ELR (cell line): ENCODE measurements at regions not wholly inside any gene's neighbourhood (a gene's known extent, or its start where the extent isn't known, plus 50 kb on each side); places are given as distances from the start of the nearest gene placed in this dataset.
"Not testable (repeated sequence)": the region's sequence is repeated elsewhere in the genome, so short reads cannot be mapped to it uniquely, and the experiment has no call there.

Experiments used
- DNase-seq: peaks from one replicate; pipeline ENCODE4 v3.0.0-alpha.2; 2015; ENCODE audit warnings: low read depth

GRCh38 chr7:156006876-156007275 is 194.6 kb upstream of the SHH start:
- not testable (repeated sequence) for DNase-seq

DNA sequence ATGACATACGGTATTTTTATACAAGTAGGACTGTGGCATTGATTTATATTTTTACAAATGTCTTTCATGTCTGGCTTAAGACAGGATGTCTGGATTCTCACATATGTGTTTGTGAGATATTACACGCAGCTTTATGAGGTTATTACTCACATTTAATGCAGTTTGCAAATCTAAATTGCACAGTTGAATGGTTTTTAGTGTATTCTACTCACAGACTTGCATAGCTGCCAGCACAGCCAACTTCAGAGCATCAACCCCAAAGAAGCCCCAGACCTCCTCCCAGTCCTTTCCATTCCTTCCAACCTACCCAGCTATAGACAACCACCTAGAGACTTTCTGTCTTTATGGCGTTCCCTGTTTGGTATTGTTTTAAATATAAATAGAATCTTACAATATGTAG is 193.8 kb upstream of the SHH start:
- DNase-seq, result no peak

- DNase-seq, result no peak
These were observed 193.0 kb upstream of the SHH start for GRCh38 chr7:156005202-156005691.

DNA sequence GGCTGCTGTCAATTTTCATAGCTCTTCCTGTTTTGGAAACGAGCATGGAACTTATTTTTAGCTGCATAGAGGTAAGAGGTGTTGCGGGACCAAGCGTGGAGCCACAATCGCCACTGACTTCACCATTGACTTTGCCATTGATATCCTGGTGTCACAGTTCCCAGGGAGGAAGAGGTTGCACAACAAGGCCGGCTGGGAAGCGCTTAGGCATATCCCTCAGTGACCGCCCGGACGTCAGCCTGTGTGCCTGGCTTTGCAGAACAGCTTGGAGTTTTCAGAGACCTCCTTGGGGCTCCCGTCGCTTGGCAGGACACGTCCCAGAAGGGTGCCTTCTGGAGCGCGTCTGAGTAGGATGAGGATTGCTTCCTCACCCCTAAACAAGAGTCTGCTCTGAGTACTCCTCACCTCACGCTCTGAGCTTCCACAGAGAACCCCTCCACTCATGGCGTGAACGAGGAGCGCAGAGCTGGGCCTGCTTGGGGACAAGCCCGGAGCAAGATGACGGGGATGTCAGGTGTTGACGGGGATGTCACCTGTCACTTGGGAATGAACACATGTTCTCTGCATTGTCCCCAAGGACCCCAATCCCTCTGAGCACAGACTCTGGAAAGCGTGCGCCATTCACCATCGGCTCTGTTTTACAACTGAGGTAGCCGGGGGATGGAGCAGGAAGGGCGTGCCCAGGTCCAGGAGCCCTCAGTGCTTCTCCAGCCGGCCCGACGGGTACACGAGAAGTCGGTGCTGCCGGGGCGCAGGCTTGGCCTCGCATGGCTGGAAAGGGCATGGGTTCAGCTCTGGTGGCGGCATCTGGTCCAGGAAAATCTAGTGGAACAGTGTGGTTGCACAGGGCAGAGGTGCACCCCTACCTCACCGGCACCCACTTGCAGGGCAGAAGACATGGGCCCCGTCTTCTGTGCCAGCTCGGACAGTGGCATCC is 192.3 kb upstream of the SHH start:
- no peak for DNase-seq

GRCh38 chr7:156003220-156004162 is 191.2 kb upstream of the SHH start:
- no peak for DNase-seq

- no peak for DNase-seq
These were observed 190.3 kb upstream of the SHH start for GRCh38 chr7:156002362-156003066.

DNA sequence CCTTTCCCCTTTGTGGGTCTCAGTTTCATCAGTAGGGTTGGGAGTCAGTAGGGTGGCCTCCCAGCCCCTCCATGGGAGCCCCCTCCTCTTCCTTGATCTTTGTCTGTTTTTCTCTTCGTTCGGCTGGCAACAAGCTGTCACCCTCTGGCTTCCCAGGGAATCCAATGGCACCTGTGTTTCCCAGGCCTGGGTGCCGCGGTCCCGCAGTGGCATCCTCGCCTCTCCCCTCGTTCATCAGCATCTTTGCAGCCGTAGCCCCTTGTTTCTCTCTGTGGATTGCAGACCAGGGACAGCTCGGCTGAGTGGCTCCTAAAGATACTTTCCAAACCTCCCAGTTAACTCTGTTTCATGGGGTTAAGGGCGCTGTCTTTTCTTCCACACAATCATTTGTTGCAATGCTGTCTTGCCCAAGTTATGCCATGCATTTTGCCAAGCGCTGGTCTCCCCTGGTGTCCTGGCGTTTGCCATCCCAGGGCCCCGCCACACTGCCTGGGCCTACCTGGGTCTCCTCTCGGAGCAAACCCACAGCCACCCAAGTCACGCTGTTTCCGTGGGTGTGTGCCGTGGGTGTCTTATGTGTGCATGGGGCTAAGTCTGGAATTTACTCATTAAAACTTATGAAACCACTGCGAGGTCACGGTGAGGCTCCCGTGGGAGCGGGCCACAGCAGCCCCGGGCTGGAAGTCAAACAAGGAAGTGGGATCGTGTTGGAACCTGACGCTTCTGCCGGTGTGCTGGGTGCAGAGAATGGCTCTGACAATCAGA is 189.4 kb upstream of the SHH start:
- DNase-seq, result no peak

DNA sequence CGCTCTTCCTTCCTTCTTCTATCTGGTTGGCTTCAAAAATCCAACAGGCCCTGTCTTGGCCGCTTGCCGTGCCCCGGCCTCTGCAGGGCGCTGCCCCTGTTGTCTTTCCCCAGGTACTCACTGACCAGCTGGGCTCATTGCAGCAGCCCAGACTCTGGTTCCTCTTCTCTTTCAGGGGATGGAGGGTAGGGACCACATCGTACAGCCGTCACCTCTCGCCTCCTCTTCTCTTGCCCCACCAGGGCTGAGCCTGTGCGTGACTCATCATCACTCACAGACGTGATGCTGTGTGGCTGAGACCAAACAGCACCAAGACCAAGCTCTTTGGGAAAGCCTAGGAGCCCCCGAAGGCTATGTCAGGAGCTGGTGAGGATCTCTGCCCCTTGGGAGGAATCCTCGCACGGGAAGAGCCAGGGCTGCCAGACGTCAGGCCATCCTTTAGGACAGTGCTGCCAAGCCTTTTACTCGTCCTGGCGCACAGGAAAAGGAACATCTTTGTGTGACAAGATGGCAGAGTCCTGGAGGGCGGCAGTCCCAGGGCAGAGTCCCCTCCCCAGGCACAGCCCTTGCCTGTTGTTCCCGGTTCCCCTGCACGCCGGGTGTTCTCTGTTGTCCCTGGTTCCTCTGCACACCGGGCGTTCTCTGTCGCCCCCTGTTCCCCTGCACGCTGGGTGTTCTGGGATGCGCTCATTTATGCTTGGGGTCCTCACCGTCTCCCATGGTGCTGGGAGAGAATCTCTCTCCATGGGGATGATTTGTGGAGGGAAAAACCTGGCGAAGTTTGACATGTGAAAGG is 188.5 kb upstream of the SHH start:
- no peak for DNase-seq

DNA sequence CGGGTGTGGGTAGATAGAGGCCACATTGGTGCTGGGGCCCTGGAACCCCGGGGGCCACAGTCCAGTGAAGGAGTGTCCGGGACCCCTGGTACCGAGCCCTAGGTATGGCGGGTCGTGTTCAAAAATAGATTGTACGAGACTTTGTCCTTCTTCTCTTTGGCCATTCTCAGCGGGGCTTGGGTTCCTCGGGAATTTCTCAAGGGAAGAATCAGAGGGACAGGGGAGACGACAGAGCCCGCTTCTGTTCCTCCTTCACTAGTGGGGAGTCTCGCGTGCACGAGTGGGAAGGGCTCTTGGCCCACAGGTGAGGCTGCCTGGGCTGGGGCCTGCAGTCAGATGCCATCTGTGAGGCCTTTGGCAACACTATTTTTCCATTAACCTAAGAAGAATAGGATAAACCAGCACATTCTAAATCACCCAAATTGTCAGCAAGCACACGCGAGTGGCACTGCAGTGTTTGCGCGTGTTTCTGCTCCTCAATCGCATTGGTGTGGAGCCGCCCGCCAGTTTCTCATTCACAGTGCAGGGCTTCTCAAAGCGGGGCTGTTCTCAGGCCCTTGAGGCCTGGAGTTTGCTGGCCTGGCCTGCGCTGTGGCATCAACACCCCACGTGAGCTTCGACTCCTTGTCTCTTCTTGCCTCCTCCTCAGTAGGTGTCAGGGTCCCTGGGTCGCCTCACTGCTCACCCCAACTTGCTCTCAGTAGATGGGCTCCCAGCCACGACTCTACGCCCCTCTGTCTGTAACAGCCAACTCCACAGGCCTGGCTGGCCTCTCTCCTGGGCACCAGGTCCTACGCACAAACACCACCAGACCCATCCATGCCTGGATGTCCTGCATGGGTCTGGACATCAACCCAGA is 187.6 kb upstream of the SHH start:
- DNase-seq, result no peak

DNA sequence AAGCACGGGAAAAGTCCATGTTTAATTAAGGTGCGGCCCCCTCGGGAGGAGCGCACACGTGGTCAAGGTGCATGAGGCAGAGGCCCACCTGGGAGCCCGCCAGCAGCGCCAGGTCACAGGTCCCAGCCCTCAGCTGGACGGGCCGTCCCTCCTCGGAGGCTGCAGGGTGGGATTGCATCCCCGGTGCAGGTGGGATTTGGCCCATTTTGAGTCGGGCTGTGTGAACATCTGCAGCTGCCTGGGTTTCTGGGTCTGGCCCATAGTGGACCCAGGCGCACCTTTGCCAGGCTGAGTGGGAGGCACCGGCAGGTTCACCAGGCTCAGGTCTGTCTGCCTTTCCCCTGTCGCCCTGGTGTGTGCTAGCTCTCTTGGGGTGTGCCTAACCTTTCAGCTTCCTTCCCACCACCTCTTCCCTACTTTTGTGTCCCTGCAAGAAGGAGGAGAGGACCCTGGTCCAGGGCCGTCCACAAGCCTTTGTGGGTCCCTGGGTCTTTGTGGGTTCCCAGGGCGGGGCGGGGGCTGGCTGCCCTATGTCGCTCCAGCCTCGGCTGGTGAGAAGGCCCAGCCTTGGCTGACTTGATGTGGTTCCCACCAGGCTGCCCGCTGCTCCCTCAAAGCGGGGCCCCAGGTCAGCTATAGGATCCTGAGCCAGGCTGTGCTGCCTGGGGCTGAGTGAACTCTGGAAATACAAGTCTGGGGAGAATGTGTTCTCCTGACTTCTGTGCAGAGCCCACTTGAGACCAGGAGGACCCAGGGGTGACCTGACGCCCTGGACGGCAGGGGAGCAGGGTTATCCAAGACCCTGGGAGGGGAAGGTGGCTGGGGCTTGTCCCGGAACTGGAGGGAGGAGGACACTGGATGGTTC is 186.7 kb upstream of the SHH start:
- DNase-seq, result no peak

DNA sequence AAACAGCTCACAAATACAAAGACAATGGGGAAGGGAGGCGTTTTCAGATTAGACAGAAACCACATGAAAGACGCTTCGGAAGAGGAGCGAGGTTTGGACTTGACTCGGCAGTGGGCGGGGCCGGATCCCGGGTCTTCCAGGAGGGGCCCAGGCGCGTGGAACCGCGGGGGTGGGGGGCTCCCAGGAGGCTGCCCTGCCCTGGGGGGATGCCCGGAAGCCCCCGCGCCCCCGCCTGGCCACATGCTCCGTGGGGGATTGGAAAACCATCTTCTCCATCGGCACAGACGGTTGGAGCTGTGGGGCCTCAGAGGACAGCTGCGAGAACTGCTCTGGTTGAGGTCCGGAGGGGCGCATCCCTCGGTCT is 186.0 kb upstream of the SHH start:
- DNase-seq, result no peak

- DNase-seq, result no peak
These were observed 185.4 kb upstream of the SHH start for GRCh38 chr7:155997431-155998327.

DNA sequence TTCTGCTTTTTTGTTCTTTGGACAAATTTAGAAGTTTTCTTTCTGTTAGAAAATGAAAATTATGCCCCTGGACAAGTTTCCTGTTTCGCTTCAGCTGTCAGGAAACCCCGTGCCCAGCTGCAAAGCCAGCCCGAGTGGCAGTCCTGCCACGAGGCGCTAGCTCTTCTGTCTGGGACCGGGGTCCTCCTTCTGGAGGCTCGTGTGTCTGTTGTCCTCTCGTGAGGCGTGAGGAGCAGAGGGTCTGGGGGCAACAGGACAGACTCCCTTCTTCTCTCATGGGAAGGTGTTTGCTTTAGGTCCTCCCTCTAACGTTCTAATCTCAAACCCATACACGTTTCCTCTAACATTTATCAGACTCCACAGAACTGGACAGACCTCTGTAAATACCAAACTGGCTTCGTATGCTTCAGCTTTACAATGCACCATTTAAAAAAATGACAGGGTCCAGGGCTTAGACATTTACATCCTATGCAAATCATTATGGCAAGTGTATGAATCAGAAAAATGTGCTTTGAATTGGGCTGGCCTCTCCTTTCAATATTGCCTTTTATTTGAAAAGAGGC is 184.5 kb upstream of the SHH start:
- no peak for DNase-seq

DNA sequence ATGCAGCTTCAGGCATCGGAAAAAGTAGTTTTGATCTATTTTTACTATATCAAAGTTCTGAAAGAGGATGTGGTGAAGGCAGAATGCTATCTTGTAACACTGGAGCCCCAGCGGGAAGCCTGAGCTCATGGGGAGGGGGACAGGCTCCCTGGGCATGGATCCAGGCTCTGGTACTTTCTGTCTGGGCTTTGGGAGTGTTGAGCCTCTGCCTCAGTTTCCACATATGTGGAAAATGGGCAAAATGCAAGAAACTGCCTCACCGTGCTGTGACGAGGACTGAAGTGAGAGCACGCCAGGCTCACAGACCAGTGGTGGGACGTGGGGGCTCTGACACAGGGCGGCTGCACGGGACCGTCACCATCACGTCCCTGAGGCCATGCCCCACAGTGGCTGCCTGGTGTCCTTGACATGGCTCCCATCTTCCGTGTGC is 182.9 kb upstream of the SHH start:
- DNase-seq, result no peak

- DNase-seq, result no peak
These were observed 182.1 kb upstream of the SHH start for GRCh38 chr7:155994279-155994811.

DNA sequence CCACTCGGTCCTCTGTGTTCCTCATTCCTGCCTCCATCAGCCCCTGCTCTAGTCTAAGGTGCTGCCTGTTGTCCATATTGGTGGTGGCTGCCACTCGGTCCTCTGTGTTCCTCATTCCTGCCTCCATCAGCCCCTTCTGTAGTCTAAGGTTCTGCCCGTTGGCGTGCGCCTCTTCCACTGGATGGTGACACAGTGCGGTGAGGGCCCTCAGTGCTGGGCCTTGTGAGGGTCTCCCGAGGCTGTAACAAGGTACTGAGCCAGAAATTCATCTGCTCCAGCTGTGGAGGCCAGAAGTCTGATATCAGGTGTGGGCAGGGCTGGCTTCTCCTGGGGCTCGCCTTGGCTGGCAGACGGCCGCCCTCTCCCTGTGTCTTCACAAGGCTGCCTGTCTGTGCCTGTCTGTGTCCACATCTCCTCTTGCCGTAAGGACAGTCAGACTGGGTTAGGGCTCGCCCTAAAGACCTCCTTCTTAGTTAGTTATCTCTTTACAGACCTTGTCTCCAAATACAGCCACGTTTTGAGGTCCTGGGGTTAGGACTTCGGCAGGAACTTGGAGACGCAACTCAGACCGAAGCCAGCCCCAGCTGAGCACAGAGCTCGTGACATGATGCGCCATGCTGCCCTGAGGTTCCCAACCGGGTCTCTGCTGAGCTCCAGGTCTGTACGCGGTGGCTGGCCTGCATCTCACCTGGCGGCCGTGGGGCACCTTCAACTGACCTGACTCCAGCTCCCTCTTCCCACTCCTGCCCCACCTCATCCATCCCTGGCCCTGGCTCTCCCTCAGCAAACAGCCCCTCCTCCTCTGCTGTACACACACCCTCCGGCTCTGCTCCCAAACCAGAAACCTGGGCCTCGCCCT is 181.4 kb upstream of the SHH start:
- no peak for DNase-seq
